ENCODE measurements at regions not wholly inside any gene's neighbourhood (a gene's known extent, or its start where the extent isn't known, plus 50 kb on each side); places are given as distances from the start of the nearest gene placed in this dataset.
"Not testable (repeated sequence)": the region's sequence is repeated elsewhere in the genome, so short reads cannot be mapped to it uniquely, and the experiment has no call there.

DNA sequence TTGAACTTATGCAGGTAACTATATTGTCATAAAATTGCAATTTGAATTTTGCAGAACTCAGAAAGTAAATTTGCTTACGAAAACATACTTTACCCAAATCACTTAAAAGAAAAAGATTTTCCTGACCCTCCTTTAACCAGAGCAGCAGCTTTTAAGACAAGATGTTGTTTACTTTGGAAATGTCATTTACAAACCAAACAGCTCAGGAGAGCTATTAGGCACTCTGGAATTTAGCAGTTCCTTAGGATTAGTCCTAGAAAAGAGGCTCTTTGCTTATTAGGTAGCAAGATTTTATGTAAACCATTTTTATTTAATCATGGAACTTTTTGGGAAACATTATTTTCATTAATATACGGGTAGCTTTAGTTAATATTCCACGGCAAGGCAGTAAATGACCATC is 765.7 kb upstream of the POU3F4 start:
- Mint-ChIP-seq H3K4me3 (no peak overlapping the region), H3K9me3 (no peaks in the 10 kb centered on the region), H3K27me3 (no peaks in the 10 kb centered on the region), H3K27ac (no peak overlapping the region), H3K36me3 (ENCODE audit: low read depth) (no peaks in the 10 kb centered on the region), H3K4me1 (ENCODE audit: low read depth) (no peaks in the 10 kb centered on the region)
- TF ChIP-seq, protein P1, sequence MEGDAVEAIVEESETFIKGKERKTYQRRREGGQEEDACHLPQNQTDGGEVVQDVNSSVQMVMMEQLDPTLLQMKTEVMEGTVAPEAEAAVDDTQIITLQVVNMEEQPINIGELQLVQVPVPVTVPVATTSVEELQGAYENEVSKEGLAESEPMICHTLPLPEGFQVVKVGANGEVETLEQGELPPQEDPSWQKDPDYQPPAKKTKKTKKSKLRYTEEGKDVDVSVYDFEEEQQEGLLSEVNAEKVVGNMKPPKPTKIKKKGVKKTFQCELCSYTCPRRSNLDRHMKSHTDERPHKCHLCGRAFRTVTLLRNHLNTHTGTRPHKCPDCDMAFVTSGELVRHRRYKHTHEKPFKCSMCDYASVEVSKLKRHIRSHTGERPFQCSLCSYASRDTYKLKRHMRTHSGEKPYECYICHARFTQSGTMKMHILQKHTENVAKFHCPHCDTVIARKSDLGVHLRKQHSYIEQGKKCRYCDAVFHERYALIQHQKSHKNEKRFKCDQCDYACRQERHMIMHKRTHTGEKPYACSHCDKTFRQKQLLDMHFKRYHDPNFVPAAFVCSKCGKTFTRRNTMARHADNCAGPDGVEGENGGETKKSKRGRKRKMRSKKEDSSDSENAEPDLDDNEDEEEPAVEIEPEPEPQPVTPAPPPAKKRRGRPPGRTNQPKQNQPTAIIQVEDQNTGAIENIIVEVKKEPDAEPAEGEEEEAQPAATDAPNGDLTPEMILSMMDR (IDR thresholded peaks at IDR 0.05) = no peak
- DNase-seq (no peak), ATAC-seq (no peak)
- ChIA-PET CTCF (no interaction called here), POLR2A (no interaction called here)
- intact Hi-C loops (cut with micrococcal nuclease) = no loop called here

DNA sequence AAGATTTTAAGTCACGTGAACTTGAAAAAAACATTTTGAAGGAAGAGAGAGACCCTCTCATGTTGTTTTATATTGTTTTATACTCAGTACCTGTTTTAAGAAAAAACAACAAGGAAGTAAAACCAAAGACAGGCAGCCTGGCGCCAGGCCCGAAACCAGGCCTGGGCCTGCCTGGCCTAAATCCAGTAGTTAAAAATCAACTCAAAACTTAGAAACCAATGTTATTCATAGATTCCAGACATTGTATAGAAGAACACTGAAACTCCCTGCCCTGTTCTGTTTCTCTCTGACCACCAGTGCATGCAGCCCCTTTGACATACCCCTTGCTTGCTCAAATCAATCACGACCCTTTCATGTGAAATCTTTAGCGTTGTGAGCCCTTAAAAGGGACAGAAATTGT is 762.4 kb upstream of the POU3F4 start:
- H3K27me3 Mint-ChIP-seq; H3K9me3 Mint-ChIP-seq; DNase-seq; CTCF ChIA-PET; H3K4me1 Mint-ChIP-seq (ENCODE audit: low read depth); H3K27ac Mint-ChIP-seq; ATAC-seq; intact Hi-C loops (cut with micrococcal nuclease); H3K4me3 Mint-ChIP-seq; H3K36me3 Mint-ChIP-seq (ENCODE audit: low read depth): not testable (repeated sequence)
- POLR2A ChIA-PET = interaction anchor here (0.6 kb wide), 1 partner anchor 652 kb away, joined by 3 read pairs; no protein-coding TSS in a partner anchor

DNA sequence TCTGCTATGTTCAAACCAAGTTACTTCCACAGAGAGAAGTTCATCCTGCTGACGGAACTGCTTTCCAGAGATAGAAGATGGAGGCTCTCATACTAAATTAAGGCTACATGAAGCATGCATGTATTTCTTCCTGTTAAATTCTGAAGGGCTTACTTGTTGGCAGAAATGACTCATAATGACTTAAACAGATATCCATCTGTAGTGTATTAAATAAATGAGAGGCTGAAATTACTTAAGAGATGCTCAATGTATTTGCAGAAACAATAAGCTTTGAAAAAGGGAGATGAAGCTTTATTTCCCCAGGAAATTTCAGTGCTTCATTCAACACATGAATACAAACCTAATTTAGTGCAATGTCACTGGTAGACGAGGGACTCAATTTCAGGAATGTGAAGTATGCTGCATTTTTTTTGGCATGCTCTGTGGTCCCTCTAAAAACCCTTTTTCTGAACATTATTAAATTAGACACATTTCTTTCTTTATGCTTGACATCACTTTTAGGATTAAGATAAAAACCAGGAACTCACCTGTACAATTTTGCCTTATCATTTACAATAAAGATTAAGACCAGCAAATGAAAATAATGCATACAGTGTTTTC is 759.1 kb upstream of the POU3F4 start:
- no peaks in the 10 kb centered on the region for H3K9me3 Mint-ChIP-seq
- ChIA-PET CTCF (no interaction called here), POLR2A (no interaction called here)
- H3K27me3 Mint-ChIP-seq = no peaks in the 10 kb centered on the region
- H3K4me1 Mint-ChIP-seq (ENCODE audit: low read depth) = no peaks in the 10 kb centered on the region
- H3K36me3 Mint-ChIP-seq (ENCODE audit: low read depth) = no peaks in the 10 kb centered on the region
- ATAC-seq = no peak
- TF ChIP-seq, protein P1 (IDR thresholded peaks at IDR 0.05) = no peak
- intact Hi-C loops (cut with micrococcal nuclease) = no loop called here
- H3K27ac Mint-ChIP-seq = no peak overlapping the region
- H3K4me3 Mint-ChIP-seq = no peak overlapping the region
- no peak for DNase-seq

DNA sequence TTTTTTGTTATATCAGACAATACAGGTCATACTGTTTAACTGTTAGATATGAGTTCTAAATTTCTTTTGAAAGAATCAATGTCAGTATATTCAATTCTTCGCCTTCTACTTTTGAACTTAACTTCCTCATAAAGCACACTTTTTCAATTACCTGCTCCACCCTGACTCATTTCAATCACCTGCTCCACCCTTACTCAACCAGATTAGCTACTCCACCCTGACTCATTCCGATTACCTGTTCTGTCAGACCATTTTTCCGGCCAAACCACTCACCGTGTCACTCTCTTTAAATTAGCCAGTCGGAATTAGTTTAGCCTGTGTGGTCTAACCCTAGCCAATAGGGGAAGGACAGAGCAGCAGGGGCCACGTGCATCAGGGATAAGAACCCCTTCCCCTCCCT is 751.8 kb upstream of the POU3F4 start:
- CTCF ChIA-PET = no interaction called here
- Mint-ChIP-seq H3K36me3 (ENCODE audit: low read depth) (no peaks in the 10 kb centered on the region), H3K4me1 (ENCODE audit: low read depth) (no peaks in the 10 kb centered on the region), H3K27ac (no peak overlapping the region), H3K4me3 (no peak overlapping the region), H3K9me3 (no peaks in the 10 kb centered on the region), H3K27me3 (no peaks in the 10 kb centered on the region)
- ATAC-seq (no peak), DNase-seq (no peak)
- TF ChIP-seq, protein P1 (IDR thresholded peaks at IDR 0.05) = no peak
- POLR2A ChIA-PET = no interaction called here
- intact Hi-C loops (cut with micrococcal nuclease) = no loop called here

DNA sequence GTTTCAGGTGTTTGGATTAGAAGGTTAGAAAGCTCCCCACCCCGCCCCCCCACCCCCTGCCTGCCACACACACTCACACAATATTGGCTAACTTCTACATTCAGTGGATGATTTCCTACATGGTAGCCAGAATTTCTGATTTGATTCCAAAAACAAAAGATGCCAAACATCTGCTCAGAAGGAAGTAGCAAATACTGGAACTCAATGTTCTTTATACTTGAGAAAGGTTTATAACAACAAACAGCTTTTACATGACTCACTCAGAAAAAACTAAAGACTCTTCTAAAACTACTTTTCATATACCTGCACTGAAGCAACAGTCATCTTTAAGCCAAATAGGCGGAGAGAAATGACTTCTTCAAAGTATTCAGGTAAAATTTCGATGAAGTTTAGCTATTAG is 750.5 kb upstream of the POU3F4 start:
- CTCF ChIA-PET = no interaction called here
- intact Hi-C loops (cut with micrococcal nuclease) = no loop called here
- Mint-ChIP-seq H3K4me1 (ENCODE audit: low read depth) (no peaks in the 10 kb centered on the region), H3K27me3 (no peaks in the 10 kb centered on the region), H3K9me3 (no peaks in the 10 kb centered on the region), H3K27ac (no peak overlapping the region), H3K4me3 (no peak overlapping the region), H3K36me3 (ENCODE audit: low read depth) (no peaks in the 10 kb centered on the region)
- TF ChIP-seq, protein P1 (IDR thresholded peaks at IDR 0.05) = no peak
- POLR2A ChIA-PET = no interaction called here
- DNase-seq = no peak
- no peak for ATAC-seq

DNA sequence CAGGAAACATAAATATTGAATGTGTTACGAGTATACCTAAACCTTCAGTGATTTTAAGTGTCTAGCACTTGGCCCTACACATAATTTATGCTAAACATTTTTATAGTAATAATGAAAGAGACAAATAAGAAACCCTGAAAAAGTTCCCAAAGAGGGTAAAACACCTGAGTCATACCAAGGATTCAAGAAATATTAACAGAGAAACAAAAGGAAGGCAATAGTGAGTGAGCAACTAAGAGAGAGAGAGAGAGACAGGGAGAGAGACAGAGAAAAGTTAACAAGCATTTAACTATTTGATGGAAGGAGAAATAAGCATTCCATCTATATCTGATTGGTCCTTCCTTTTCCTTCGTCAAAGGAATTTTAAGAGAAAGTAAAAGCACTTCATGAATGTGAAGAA is 743.6 kb upstream of the POU3F4 start:
- H3K4me3 Mint-ChIP-seq = no peak overlapping the region

More for the DNA sequence above, 743.6 kb upstream of the POU3F4 start:
- DNase-seq (no peak), ATAC-seq (no peak)
- ChIA-PET CTCF (interaction anchor here (0.5 kb wide), 1 partner anchor 11 kb away, joined by 3 read pairs; no protein-coding TSS in a partner anchor), POLR2A (no interaction called here)
- no peak overlapping the region for H3K27ac Mint-ChIP-seq
- H3K4me1 Mint-ChIP-seq (ENCODE audit: low read depth) = no peaks in the 10 kb centered on the region
- H3K9me3 Mint-ChIP-seq = peaks cover 3% of the 10 kb centered on the region
- H3K27me3 Mint-ChIP-seq = no peaks in the 10 kb centered on the region
- TF ChIP-seq, protein P1 (IDR thresholded peaks at IDR 0.05) = no peak
- intact Hi-C loops (cut with micrococcal nuclease) = no loop called here
- H3K36me3 Mint-ChIP-seq (ENCODE audit: low read depth) = no peaks in the 10 kb centered on the region
